GM18511 (cell line): ENCODE measurements at regions not wholly inside any gene's neighbourhood (a gene's known extent, or its start where the extent isn't known, plus 50 kb on each side); places are given as distances from the start of the nearest gene placed in this dataset.
"Not testable (repeated sequence)": the region's sequence is repeated elsewhere in the genome, so short reads cannot be mapped to it uniquely, and the experiment has no call there.

ENCODE experiments used
- ATAC-seq: cut with Tn5 transposase; IDR thresholded peaks from one replicate; pipeline ENCODE4 v1.9.1; 2021; ENCODE audit warnings: mild to moderate bottlenecking, moderate library complexity; ENCODE audit not compliant: unreplicated experiment

GRCh38 chr9:85878872-85879597 lies 61.9 kb upstream of the NAA35 start:
- not testable (repeated sequence) for ATAC-seq

GRCh38 chr9:85880507-85880906 lies 60.4 kb upstream of the NAA35 start:
- not testable (repeated sequence) for ATAC-seq

- no peak for ATAC-seq
These were observed 56.7 kb upstream of the NAA35 start for GRCh38 chr9:85884256-85884655.

GRCh38 chr9:85890962-85891361 lies 50.0 kb upstream of the NAA35 start:
- no peak for ATAC-seq
